MM.1S (cell line): ENCODE measurements at regions not wholly inside any gene's neighbourhood (a gene's known extent, or its start where the extent isn't known, plus 50 kb on each side); places are given as distances from the start of the nearest gene placed in this dataset.

Experiments
- CTCF ChIP-seq: fragments of 300-600 bp; sonication (generic); IDR thresholded peaks from 2 replicates; pipeline ENCODE4 v1.5.1; 2016; ENCODE audit warnings: antibody characterized with exemption, low read length, mixed read lengths
- EZH2phosphoT487 ChIP-seq: fragments of 300-600 bp; sonication (generic); IDR thresholded peaks from 2 replicates; pipeline ENCODE4 v1.6.1; 2018; ENCODE audit warnings: antibody characterized with exemption, low read length

- no peak for TF ChIP-seq CTCF
- TF ChIP-seq EZH2phosphoT487 = no peak
Observed at GRCh38 chr5:152689250-152689711, 284.2 kb upstream of the NMUR2 start.
